ENCODE measurements at regions not wholly inside any gene's neighbourhood (a gene's known extent, or its start where the extent isn't known, plus 50 kb on each side); places are given as distances from the start of the nearest gene placed in this dataset.
"Not testable (repeated sequence)": the region's sequence is repeated elsewhere in the genome, so short reads cannot be mapped to it uniquely, and the experiment has no call there.

DNA sequence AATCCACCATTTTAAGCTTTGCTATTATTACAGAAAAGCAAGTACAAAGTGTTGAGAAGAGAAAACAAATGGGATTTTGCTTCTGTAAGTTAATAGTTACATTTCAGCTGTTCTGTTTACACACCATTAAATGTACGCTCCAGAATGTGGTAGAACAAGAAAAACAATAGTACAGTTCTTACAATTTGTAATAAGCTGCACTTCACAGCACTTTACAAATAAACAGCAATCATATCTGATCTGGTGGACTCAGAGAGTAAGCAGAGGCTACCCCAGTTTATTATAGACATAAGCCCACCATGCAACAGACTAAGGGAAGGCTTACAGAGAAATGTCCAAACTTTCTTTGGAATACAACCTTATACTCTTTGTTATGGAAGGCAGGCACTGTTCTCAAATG lies 126.4 kb downstream of the OXSM start:
- no peak overlapping the region for H2AFZ ChIP-seq (ENCODE audit: low read depth, low read length)
- no peak overlapping the region for H3K4me2 ChIP-seq (ENCODE audit: low read length)
- no peaks in the 10 kb centered on the region for H3K4me1 ChIP-seq (ENCODE audit: low read length)
- H3K27me3 ChIP-seq (ENCODE audit: low read depth, low read length): no peaks in the 10 kb centered on the region
- no peaks in the 10 kb centered on the region for H3K9me3 ChIP-seq (ENCODE audit: insufficient read depth, low read length)
- TF ChIP-seq, protein P1, sequence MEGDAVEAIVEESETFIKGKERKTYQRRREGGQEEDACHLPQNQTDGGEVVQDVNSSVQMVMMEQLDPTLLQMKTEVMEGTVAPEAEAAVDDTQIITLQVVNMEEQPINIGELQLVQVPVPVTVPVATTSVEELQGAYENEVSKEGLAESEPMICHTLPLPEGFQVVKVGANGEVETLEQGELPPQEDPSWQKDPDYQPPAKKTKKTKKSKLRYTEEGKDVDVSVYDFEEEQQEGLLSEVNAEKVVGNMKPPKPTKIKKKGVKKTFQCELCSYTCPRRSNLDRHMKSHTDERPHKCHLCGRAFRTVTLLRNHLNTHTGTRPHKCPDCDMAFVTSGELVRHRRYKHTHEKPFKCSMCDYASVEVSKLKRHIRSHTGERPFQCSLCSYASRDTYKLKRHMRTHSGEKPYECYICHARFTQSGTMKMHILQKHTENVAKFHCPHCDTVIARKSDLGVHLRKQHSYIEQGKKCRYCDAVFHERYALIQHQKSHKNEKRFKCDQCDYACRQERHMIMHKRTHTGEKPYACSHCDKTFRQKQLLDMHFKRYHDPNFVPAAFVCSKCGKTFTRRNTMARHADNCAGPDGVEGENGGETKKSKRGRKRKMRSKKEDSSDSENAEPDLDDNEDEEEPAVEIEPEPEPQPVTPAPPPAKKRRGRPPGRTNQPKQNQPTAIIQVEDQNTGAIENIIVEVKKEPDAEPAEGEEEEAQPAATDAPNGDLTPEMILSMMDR (IDR thresholded peaks at IDR 0.05; ENCODE audit: low read depth, low read length): no peak
- no peak for TF ChIP-seq EZH2phosphoT487 (IDR thresholded peaks at IDR 0.05; ENCODE audit: low read depth)
- H4K20me1 ChIP-seq (ENCODE audit: insufficient read depth, low read length): no peaks in the 10 kb centered on the region
- no peak overlapping the region for H3K4me3 ChIP-seq (ENCODE audit: low read length)
- H3K36me3 ChIP-seq (replicated peaks; ENCODE audit: low read depth, low read length): no peaks in the 10 kb centered on the region
- no peaks in the 10 kb centered on the region for H3K79me2 ChIP-seq (ENCODE audit: low read length)
- no peak overlapping the region for H3K27ac ChIP-seq (ENCODE audit: low read length)
- no peak overlapping the region for H3K9ac ChIP-seq (ENCODE audit: low read length)

DNA sequence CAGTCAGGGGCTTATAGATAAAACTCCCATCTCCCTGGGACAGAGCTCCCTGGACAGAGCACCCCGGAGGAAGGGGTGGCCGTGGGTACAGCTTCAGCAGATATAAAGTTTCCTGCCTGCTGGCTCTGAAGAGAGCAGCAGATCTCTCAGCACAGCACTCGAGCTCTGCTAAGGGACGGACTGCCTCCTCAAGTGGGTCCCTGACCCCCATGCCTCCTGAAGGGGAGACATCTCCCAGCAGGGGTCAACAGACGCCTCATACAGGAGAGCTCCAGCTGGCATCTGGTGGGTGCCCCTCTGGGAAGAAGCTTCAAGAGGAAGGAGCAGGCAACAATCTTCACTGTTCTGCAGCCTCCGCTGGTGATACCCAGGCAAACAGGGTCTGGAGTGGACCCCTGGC lies 142.1 kb downstream of the OXSM start:
- not testable (repeated sequence) for H4K20me1 ChIP-seq (ENCODE audit: insufficient read depth, low read length); H3K4me3 ChIP-seq (ENCODE audit: low read length); H3K9ac ChIP-seq (ENCODE audit: low read length); H3K79me2 ChIP-seq (ENCODE audit: low read length); H3K36me3 ChIP-seq (replicated peaks; ENCODE audit: low read depth, low read length); H2AFZ ChIP-seq (ENCODE audit: low read depth, low read length); H3K27ac ChIP-seq (ENCODE audit: low read length); H3K27me3 ChIP-seq (ENCODE audit: low read depth, low read length); H3K9me3 ChIP-seq (ENCODE audit: insufficient read depth, low read length); H3K4me2 ChIP-seq (ENCODE audit: low read length); H3K4me1 ChIP-seq (ENCODE audit: low read length)

DNA sequence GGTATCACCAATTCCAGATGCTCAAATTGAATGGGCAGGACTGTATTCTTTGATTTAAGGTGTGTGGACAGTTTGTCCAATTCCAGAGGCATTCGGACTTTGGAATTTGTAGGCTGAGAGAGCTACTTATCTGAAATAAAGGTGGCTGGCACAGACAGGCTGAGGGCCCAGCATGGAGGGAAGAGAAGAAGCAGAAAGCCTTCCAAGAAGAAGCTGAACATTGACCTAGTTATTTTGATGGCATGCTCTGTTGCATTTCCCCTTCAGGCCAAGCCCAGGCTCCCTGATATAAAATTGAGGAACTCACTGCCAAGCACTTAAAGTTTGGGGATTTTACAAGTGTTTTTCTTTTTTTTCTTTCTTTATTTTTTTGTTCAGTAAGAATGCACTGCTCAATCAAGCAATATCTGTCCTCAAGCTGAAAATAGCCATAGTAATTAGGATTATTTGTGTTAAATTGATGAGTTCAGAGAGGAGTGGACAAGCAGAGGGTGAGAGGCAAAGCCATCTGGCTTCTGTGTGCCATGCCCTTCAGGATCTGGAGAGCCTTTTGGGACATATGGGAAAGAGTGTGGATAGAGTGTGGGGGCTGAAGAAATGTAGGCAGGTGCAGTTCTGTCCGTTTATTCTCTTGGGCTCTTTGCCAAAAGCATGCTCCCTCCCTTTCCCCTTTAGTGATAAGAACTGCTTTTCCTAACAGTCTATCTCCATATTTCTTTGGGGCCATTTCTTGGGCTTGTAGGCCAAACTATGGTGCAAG lies 148.9 kb downstream of the OXSM start:
- Histone ChIP-seq H3K4me1 (ENCODE audit: low read length) (no peaks in the 10 kb centered on the region), H3K9me3 (ENCODE audit: insufficient read depth, low read length) (no peaks in the 10 kb centered on the region)

DNA sequence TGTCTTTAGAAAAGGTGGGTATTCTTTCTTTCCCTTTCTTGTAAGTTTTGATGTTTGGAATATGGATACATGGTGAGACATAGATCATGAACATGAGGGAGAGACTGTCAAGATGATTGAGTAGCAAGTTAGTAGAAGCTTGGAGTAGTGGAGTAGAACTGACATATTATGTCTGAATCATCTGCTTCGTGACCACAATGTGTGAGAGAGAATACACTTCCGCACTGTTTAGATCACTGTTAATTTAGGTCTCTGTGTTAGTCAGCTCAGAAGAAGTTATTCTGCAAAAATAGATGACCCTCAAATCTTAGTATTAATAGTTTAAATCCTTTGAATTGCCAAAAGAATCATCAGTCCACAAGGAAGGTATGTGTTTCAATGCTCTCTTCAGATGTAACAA lies 151.0 kb downstream of the OXSM start:
- no peaks in the 10 kb centered on the region for H4K20me1 ChIP-seq (ENCODE audit: insufficient read depth, low read length)
- no peaks in the 10 kb centered on the region for H3K36me3 ChIP-seq (replicated peaks; ENCODE audit: low read depth, low read length)
- no peaks in the 10 kb centered on the region for H3K9me3 ChIP-seq (ENCODE audit: insufficient read depth, low read length)
- no peaks in the 10 kb centered on the region for H3K27me3 ChIP-seq (ENCODE audit: low read depth, low read length)
- 0 out of 2 replicates have a peak overlapping the region, but pooled peaks have one; percentile 14 for H2AFZ ChIP-seq (ENCODE audit: low read depth, low read length)
- H3K4me2 ChIP-seq (ENCODE audit: low read length): no peak overlapping the region
- H3K79me2 ChIP-seq (ENCODE audit: low read length): no peaks in the 10 kb centered on the region
- no peak overlapping the region for H3K4me3 ChIP-seq (ENCODE audit: low read length)
- H3K4me1 ChIP-seq (ENCODE audit: low read length): no peaks in the 10 kb centered on the region
- TF ChIP-seq, protein P1 (IDR thresholded peaks at IDR 0.05; ENCODE audit: low read depth, low read length): no peak
- no peak for TF ChIP-seq EZH2phosphoT487 (IDR thresholded peaks at IDR 0.05; ENCODE audit: low read depth)
- no peak overlapping the region for H3K9ac ChIP-seq (ENCODE audit: low read length)
- H3K27ac ChIP-seq (ENCODE audit: low read length): no peak overlapping the region

More for the DNA sequence above, 148.9 kb downstream of the OXSM start:
- H3K79me2 ChIP-seq (ENCODE audit: low read length): no peaks in the 10 kb centered on the region
- H3K4me2 ChIP-seq (ENCODE audit: low read length): no peak overlapping the region
- no peak overlapping the region for H3K9ac ChIP-seq (ENCODE audit: low read length)
- TF ChIP-seq, protein P1 (IDR thresholded peaks at IDR 0.05; ENCODE audit: low read depth, low read length): no peak
- no peak for TF ChIP-seq EZH2phosphoT487 (IDR thresholded peaks at IDR 0.05; ENCODE audit: low read depth)
- H4K20me1 ChIP-seq (ENCODE audit: insufficient read depth, low read length): no peaks in the 10 kb centered on the region
- H3K27me3 ChIP-seq (ENCODE audit: low read depth, low read length): no peaks in the 10 kb centered on the region
- no peak overlapping the region for H3K4me3 ChIP-seq (ENCODE audit: low read length)
- H2AFZ ChIP-seq (ENCODE audit: low read depth, low read length): no peak overlapping the region
- no peaks in the 10 kb centered on the region for H3K36me3 ChIP-seq (replicated peaks; ENCODE audit: low read depth, low read length)
- no peak overlapping the region for H3K27ac ChIP-seq (ENCODE audit: low read length)

Data from OCI-LY3 (cell line).